ENCODE measurements at regions not wholly inside any gene's neighbourhood (a gene's known extent, or its start where the extent isn't known, plus 50 kb on each side); places are given as distances from the start of the nearest gene placed in this dataset.

DNA sequence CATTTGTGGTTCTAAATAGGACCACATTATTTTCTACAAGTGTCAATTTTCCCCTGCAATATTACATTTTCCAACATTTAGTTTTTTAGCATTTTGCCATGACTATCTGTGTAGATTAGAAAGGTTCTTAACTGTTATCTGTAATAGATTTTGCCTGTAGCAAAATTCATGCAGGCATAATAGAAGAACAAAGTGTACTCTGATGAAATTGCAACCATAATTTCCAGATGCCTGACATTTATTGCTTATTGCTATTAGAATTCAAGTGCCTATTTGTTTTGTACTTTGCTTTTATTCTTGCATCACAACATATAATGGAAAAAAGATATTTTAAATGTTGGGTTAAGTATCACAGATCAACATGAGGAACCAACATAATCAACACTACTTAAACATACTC lies 337.7 kb downstream of the TOX3 start:
- no TSS peak for BruUV-seq (replicated peaks)
- no peak overlapping the region for H2BK120ac ChIP-seq (ENCODE audit: low read depth, low read length)
- no peaks in the 10 kb centered on the region for H3K27me3 ChIP-seq (ENCODE audit: control insufficient read depth, insufficient read depth, low read length)
- no peak overlapping the region for H3K9ac ChIP-seq (ENCODE audit: low read depth, low read length)
- no peak overlapping the region for H3K18ac ChIP-seq (ENCODE audit: low read depth, low read length)
- H3K4me1 ChIP-seq (ENCODE audit: control insufficient read depth, insufficient read depth, low read length) = no peaks in the 10 kb centered on the region
- in situ Hi-C loops (cut with MboI; ENCODE audit: low sequenced_read_pairs) (no loop called here), intact Hi-C loops (cut with micrococcal nuclease) (no loop called here), dilution Hi-C loops (cut with HindIII; ENCODE audit: low sequenced_read_pairs, unreplicated experiment) (no loop called here)
- no peaks in the 10 kb centered on the region for H3K9me1 ChIP-seq (ENCODE audit: insufficient read depth, low read length)
- no peak overlapping the region for H4K8ac ChIP-seq (ENCODE audit: low read depth in 2 of 2, low read length in 2 of 2)
- H2AK9ac ChIP-seq (replicated peaks; ENCODE audit: low read depth, low read length, poor library complexity) = no peak overlapping the region
- no peaks in the 10 kb centered on the region for H3K79me1 ChIP-seq (ENCODE audit: low read depth in 1 of 2, low read length in 2 of 2)
- H4K20me1 ChIP-seq (ENCODE audit: insufficient read depth, low read length) = no peaks in the 10 kb centered on the region
- no peak overlapping the region for H2AFZ ChIP-seq (replicated peaks; ENCODE audit: low read length, poor library complexity)
- H3K27ac ChIP-seq (ENCODE audit: insufficient read depth, low read length) = no peak overlapping the region
- TF ChIP-seq POLR2A (IDR thresholded peaks at IDR 0.05; ENCODE audit: low read depth, low read length) (no peak), CTCF (conservative IDR thresholded peaks at IDR 0.05; ENCODE audit: low read depth, low read length) (no peak), CHD1 (IDR thresholded peaks at IDR 0.05; ENCODE audit: low read depth, low read length) (no peak), MAFK (IDR thresholded peaks at IDR 0.05; ENCODE audit: low read depth, low read length) (no peak), NFE2L2 (IDR thresholded peaks at IDR 0.05; ENCODE audit: low read depth, low read length) (no peak), FOS (IDR thresholded peaks at IDR 0.05; ENCODE audit: low read depth, low read length) (no peak), MAZ (IDR thresholded peaks at IDR 0.05; ENCODE audit: borderline replicate concordance, low read depth, low read length) (no peak), RAD21 (IDR thresholded peaks at IDR 0.05; ENCODE audit: low read length) (no peak), CEBPB (IDR thresholded peaks at IDR 0.05; ENCODE audit: low read depth, low read length) (no peak), RFX5 (IDR thresholded peaks at IDR 0.05; ENCODE audit: low read depth, low read length) (no peak), MXI1 (IDR thresholded peaks at IDR 0.05; ENCODE audit: borderline replicate concordance, low read depth, low read length) (no peak), USF2 (IDR thresholded peaks at IDR 0.05; ENCODE audit: low read depth, low read length) (no peak), ELK1 (IDR thresholded peaks at IDR 0.05; ENCODE audit: borderline replicate concordance, low read depth, low read length) (no peak), SMC3 (IDR thresholded peaks at IDR 0.05; ENCODE audit: low read depth, low read length) (no peak), RCOR1 (IDR thresholded peaks at IDR 0.05; ENCODE audit: insufficient replicate concordance, low read length) (no peak), BHLHE40 (IDR thresholded peaks at IDR 0.05; ENCODE audit: low read depth, low read length) (no peak)
- no peak overlapping the region for H3K14ac ChIP-seq (replicated peaks; ENCODE audit: low read depth, low read length)
- H4K91ac ChIP-seq (ENCODE audit: insufficient read depth, low read depth, low read length) = no peak overlapping the region
- no peak overlapping the region for H2BK20ac ChIP-seq (ENCODE audit: low read depth, low read length)
- no peaks in the 10 kb centered on the region for H3K9me3 ChIP-seq (ENCODE audit: control insufficient read depth, insufficient read depth, low read length)
- H4K5ac ChIP-seq (ENCODE audit: low read depth, low read length) = no peak overlapping the region
- POLR2A ChIA-PET (ENCODE audit: unreplicated experiment) = no interaction called here
- H3K56ac ChIP-seq (ENCODE audit: extremely low read depth, insufficient read depth, low read length) = no peak overlapping the region
- H3K36me3 ChIP-seq (ENCODE audit: control insufficient read depth, insufficient read depth, low read length) = no peaks in the 10 kb centered on the region
- ATAC-seq (ENCODE audit: low read depth) (no peak), DNase-seq (no peak)
- H3K4ac ChIP-seq (ENCODE audit: low read depth, low read length) = no peak overlapping the region
- H2BK15ac ChIP-seq (ENCODE audit: low read depth, low read length) = no peak overlapping the region
- H2AK5ac ChIP-seq (ENCODE audit: low read depth, low read length) = no peak overlapping the region
- H2BK5ac ChIP-seq (ENCODE audit: low read depth, low read length, poor library complexity, severe bottlenecking) = no peak overlapping the region
- H3K23ac ChIP-seq (ENCODE audit: low read depth, low read length) = no peak overlapping the region
- CTCF ChIA-PET = no interaction called here
- no peak overlapping the region for H3K4me2 ChIP-seq (ENCODE audit: low read depth, low read length)
- H3K4me3 ChIP-seq (ENCODE audit: insufficient read depth, low read depth, low read length) = no peak overlapping the region

Data from IMR-90 (cell line).